IPS-15b (cell line): ENCODE measurements at regions not wholly inside any gene's neighbourhood (a gene's known extent, or its start where the extent isn't known, plus 50 kb on each side); places are given as distances from the start of the nearest gene placed in this dataset.

Experiments used
- H3K27me3 ChIP-seq: one replicate; pipeline ENCODE4 v1.6.1; 2013; ENCODE audit warnings: low read length; ENCODE audit not compliant: control insufficient read depth, insufficient read depth
- H3K36me3 ChIP-seq: one replicate; pipeline ENCODE4 v1.6.1; 2013; ENCODE audit warnings: low read length; ENCODE audit not compliant: control insufficient read depth, insufficient read depth
- H3K4me1 ChIP-seq: one replicate; pipeline ENCODE4 v1.6.1; 2013; ENCODE audit warnings: mild to moderate bottlenecking, low read length; ENCODE audit not compliant: control insufficient read depth, insufficient read depth
- H3K4me3 ChIP-seq: one replicate; pipeline ENCODE4 v1.5.1; 2013; ENCODE audit warnings: low read depth, low read length
- H3K9ac ChIP-seq: one replicate; pipeline ENCODE4 v1.6.1; 2013; ENCODE audit warnings: low read depth, mild to moderate bottlenecking, low read length
- H3K9me3 ChIP-seq: one replicate; pipeline ENCODE4 v1.6.1; 2013; ENCODE audit warnings: mild to moderate bottlenecking, low read length; ENCODE audit not compliant: control insufficient read depth, insufficient read depth

DNA sequence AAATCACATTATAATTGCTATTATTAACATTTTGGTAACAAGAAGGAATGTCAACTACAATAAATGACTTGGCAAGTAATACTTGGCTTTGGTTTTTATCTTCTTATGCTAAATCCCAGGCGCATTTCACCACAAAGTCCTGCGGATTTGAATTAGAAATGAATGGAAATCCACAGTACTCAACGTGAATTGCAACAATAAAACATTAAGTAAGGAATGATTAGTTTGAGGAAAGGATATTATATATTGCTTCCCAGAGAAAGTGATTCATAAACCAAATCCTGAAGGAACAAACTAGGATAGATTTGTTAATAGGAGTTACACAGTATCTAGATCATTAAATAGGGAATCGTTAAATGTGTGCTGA lies 1089.7 kb downstream of the TRHDE start:
- Histone ChIP-seq H3K4me1 (peaks cover 3% of the 10 kb centered on the region), H3K9me3 (no peaks in the 10 kb centered on the region), H3K36me3 (no peaks in the 10 kb centered on the region), H3K4me3 (no peak overlapping the region), H3K9ac (no peak overlapping the region), H3K27me3 (no peaks in the 10 kb centered on the region)

DNA sequence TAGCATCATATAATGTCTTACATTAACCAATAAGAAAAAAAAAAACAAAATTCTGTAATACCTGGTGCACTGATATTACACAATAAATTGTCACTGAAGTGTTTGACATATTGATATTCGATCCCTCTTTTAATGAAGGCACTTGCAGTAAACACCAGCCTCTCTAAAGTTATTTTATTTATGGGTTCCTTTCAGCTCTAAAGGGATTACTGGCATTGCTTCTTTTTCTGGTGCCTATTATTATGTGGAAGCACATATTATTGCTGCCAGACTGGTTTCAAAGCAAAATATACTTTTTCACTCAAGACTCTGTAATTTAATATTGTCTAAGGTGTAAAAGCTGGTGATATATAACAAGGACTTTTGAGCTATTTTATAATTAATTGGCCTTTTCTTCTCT lies 1090.5 kb downstream of the TRHDE start:
- Histone ChIP-seq H3K27me3 (no peaks in the 10 kb centered on the region), H3K9me3 (no peaks in the 10 kb centered on the region), H3K9ac (no peak overlapping the region), H3K36me3 (no peaks in the 10 kb centered on the region), H3K4me3 (no peak overlapping the region), H3K4me1 (peaks cover 3% of the 10 kb centered on the region)

DNA sequence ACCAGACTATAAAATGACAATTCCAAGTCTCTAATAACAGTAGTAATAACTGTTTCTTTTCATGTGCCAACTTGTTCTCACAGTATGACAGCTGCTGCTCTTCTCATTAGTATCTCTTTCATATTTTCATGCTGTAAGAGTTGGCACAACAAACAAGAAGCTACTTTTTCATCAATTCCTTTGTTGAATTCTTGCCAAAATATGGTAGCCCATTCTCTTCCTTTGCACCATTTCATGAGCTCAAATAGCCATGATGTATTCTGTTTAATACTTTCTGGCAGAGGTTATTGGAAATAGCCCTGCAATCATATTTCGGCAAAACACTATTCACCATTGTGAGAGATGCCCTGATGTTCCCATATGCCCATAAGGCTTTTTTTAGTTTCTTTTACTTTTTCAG lies 1100.7 kb downstream of the TRHDE start:
- Histone ChIP-seq H3K4me1 (no peaks in the 10 kb centered on the region), H3K27me3 (no peaks in the 10 kb centered on the region), H3K9ac (no peak overlapping the region), H3K9me3 (no peaks in the 10 kb centered on the region), H3K36me3 (no peaks in the 10 kb centered on the region), H3K4me3 (no peak overlapping the region)

GRCh38 chr12:73374360-73374759 lies 1102.2 kb downstream of the TRHDE start:
- Histone ChIP-seq H3K27me3 (no peaks in the 10 kb centered on the region), H3K9ac (no peak overlapping the region), H3K4me1 (no peaks in the 10 kb centered on the region), H3K9me3 (no peaks in the 10 kb centered on the region), H3K4me3 (no peak overlapping the region), H3K36me3 (no peaks in the 10 kb centered on the region)

- Histone ChIP-seq H3K36me3 (no peaks in the 10 kb centered on the region), H3K4me1 (no peaks in the 10 kb centered on the region), H3K9ac (no peak overlapping the region), H3K4me3 (no peak overlapping the region), H3K27me3 (no peaks in the 10 kb centered on the region), H3K9me3 (no peaks in the 10 kb centered on the region)
These were observed 1111.5 kb downstream of the TRHDE start for GRCh38 chr12:73383584-73384222.

GRCh38 chr12:73384592-73384991 lies 1112.4 kb downstream of the TRHDE start:
- H3K4me1 ChIP-seq: no peaks in the 10 kb centered on the region
- H3K27me3 ChIP-seq: no peaks in the 10 kb centered on the region
- no peaks in the 10 kb centered on the region for H3K9me3 ChIP-seq
- H3K9ac ChIP-seq: no peak overlapping the region
- no peak overlapping the region for H3K4me3 ChIP-seq
- no peaks in the 10 kb centered on the region for H3K36me3 ChIP-seq

- no peaks in the 10 kb centered on the region for H3K27me3 ChIP-seq
- H3K4me1 ChIP-seq: no peaks in the 10 kb centered on the region
- H3K36me3 ChIP-seq: no peaks in the 10 kb centered on the region
- no peaks in the 10 kb centered on the region for H3K9me3 ChIP-seq
- no peak overlapping the region for H3K9ac ChIP-seq
- H3K4me3 ChIP-seq: no peak overlapping the region
These were observed 1118.1 kb downstream of the TRHDE start for GRCh38 chr12:73390261-73390660.

GRCh38 chr12:73413051-73413450 lies 1124.6 kb upstream of the ATXN7L3B start:
- H3K36me3 ChIP-seq: no peaks in the 10 kb centered on the region
- H3K4me1 ChIP-seq: no peaks in the 10 kb centered on the region
- H3K27me3 ChIP-seq: no peaks in the 10 kb centered on the region
- no peak overlapping the region for H3K4me3 ChIP-seq
- no peaks in the 10 kb centered on the region for H3K9me3 ChIP-seq
- no peak overlapping the region for H3K9ac ChIP-seq

- no peak overlapping the region for H3K4me3 ChIP-seq
- H3K27me3 ChIP-seq: no peaks in the 10 kb centered on the region
- H3K4me1 ChIP-seq: no peaks in the 10 kb centered on the region
- H3K36me3 ChIP-seq: no peaks in the 10 kb centered on the region
- H3K9me3 ChIP-seq: no peaks in the 10 kb centered on the region
- H3K9ac ChIP-seq: no peak overlapping the region
These were observed 1123.7 kb upstream of the ATXN7L3B start for GRCh38 chr12:73413974-73414373.

- Histone ChIP-seq H3K36me3 (no peaks in the 10 kb centered on the region), H3K4me3 (no peak overlapping the region), H3K9ac (no peak overlapping the region), H3K4me1 (no peaks in the 10 kb centered on the region), H3K9me3 (no peaks in the 10 kb centered on the region), H3K27me3 (no peaks in the 10 kb centered on the region)
These were observed 1122.7 kb upstream of the ATXN7L3B start for GRCh38 chr12:73414926-73415325.

- no peaks in the 10 kb centered on the region for H3K36me3 ChIP-seq
- H3K27me3 ChIP-seq: no peaks in the 10 kb centered on the region
- no peak overlapping the region for H3K4me3 ChIP-seq
- no peaks in the 10 kb centered on the region for H3K4me1 ChIP-seq
- H3K9me3 ChIP-seq: peaks cover 3% of the 10 kb centered on the region
- no peak overlapping the region for H3K9ac ChIP-seq
These were observed 1119.1 kb upstream of the ATXN7L3B start for GRCh38 chr12:73418541-73418940.

DNA sequence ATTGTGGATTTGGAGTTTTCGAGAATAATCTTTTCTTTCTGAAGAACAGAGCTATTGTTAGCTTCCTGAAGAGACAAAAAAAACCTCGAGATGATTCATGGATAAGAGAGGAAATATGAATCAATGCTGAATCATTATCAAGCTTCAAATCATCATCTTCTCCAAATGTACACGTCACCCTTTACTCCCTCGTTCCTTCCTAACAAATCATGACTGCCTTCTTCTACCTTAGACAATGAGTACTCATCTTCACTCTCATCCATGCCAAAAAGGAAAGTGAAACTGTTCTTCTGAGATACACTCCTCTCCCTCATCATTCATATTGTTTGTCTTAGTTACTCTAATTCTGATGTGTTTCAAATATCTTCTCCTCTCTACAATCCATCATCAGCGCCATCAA lies 1115.8 kb upstream of the ATXN7L3B start:
- Histone ChIP-seq H3K9me3 (peaks cover 3% of the 10 kb centered on the region), H3K4me3 (no peak overlapping the region), H3K36me3 (no peaks in the 10 kb centered on the region), H3K9ac (no peak overlapping the region), H3K4me1 (no peaks in the 10 kb centered on the region), H3K27me3 (no peaks in the 10 kb centered on the region)
